ENCODE measurements at regions not wholly inside any gene's neighbourhood (a gene's known extent, or its start where the extent isn't known, plus 50 kb on each side); places are given as distances from the start of the nearest gene placed in this dataset.

GRCh38 chr5:89065919-89066318 lies 182.9 kb upstream of the MEF2C start:
- TF ChIP-seq POLR2AphosphoS5 (IDR thresholded peaks at IDR 0.05) (no peak), POLR2A (IDR thresholded peaks at IDR 0.05) (no peak), CTCF (IDR thresholded peaks at IDR 0.05 in 8 of 11, conservative IDR thresholded peaks at IDR 0.05 in 3 of 11) (no peak)

Measured in spleen (tissue), 7 donors.